ENCODE measurements at regions not wholly inside any gene's neighbourhood (a gene's known extent, or its start where the extent isn't known, plus 50 kb on each side); places are given as distances from the start of the nearest gene placed in this dataset.

- ATAC-seq (replicated peaks in 1 of 2), result no peak
- Mint-ChIP-seq H3K4me1 (ENCODE audit: low read depth) (peaks cover 40% of the 10 kb centered on the region), H3K4me3 (no peak overlapping the region), H3K36me3 (ENCODE audit: insufficient read depth in 2 of 2) (no peaks in the 10 kb centered on the region), H3K27ac (no peak overlapping the region), H3K27me3 (ENCODE audit: low read depth) (peaks cover 17% of the 10 kb centered on the region), H3K9me3 (no peaks in the 10 kb centered on the region)
- no peak for DNase-seq
Observed at GRCh38 chr11:95717314-95717713, 72.3 kb downstream of the FAM76B start.

- H3K27me3 Mint-ChIP-seq (ENCODE audit: low read depth), result peaks cover 13% of the 10 kb centered on the region
- H3K36me3 Mint-ChIP-seq (ENCODE audit: insufficient read depth in 2 of 2), result no peaks in the 10 kb centered on the region
- ATAC-seq (replicated peaks in 1 of 2) (peak in 1 of 2 donors; percentile 6), DNase-seq (no peak)
- H3K27ac Mint-ChIP-seq, result peak overlapping the region; percentile 10
- peak overlapping the region in 1 of 2 donors; percentile 51 for H3K4me3 Mint-ChIP-seq
- H3K9me3 Mint-ChIP-seq, result no peaks in the 10 kb centered on the region
- H3K4me1 Mint-ChIP-seq (ENCODE audit: low read depth), result peaks cover 51% of the 10 kb centered on the region
Observed at GRCh38 chr11:95716266-95716665, 73.3 kb downstream of the FAM76B start.

GRCh38 chr11:95715777-95716241, 73.8 kb downstream of the FAM76B start:
- no peaks in the 10 kb centered on the region for H3K36me3 Mint-ChIP-seq (ENCODE audit: insufficient read depth in 2 of 2)
- peaks cover 11% of the 10 kb centered on the region for H3K27me3 Mint-ChIP-seq (ENCODE audit: low read depth)
- no peak overlapping the region for H3K27ac Mint-ChIP-seq
- H3K9me3 Mint-ChIP-seq, result no peaks in the 10 kb centered on the region
- peak; percentile 56 to 69 for DNase-seq
- ATAC-seq (replicated peaks in 1 of 2), result peak; percentile 90
- peaks cover 56% of the 10 kb centered on the region for H3K4me1 Mint-ChIP-seq (ENCODE audit: low read depth)
- H3K4me3 Mint-ChIP-seq, result peak overlapping the region in 1 of 2 donors; percentile 60

- Mint-ChIP-seq H3K4me3 (peak overlapping the region; percentile 21 to 60), H3K27me3 (ENCODE audit: low read depth) (peaks cover 11% of the 10 kb centered on the region), H3K9me3 (no peaks in the 10 kb centered on the region), H3K36me3 (ENCODE audit: insufficient read depth in 2 of 2) (no peaks in the 10 kb centered on the region), H3K4me1 (ENCODE audit: low read depth) (peaks cover 52% of the 10 kb centered on the region), H3K27ac (no peak overlapping the region)
- ATAC-seq (replicated peaks in 1 of 2) (no peak), DNase-seq (no peak)
Observed at GRCh38 chr11:95714843-95715776, 74.5 kb downstream of the FAM76B start.

GRCh38 chr11:95713428-95713827, 76.2 kb downstream of the FAM76B start:
- ATAC-seq (replicated peaks in 1 of 2), result no peak
- Mint-ChIP-seq H3K27ac (no peak overlapping the region), H3K4me3 (no peak overlapping the region), H3K27me3 (ENCODE audit: low read depth) (peaks cover 11% of the 10 kb centered on the region), H3K4me1 (ENCODE audit: low read depth) (peaks cover 47% of the 10 kb centered on the region), H3K36me3 (ENCODE audit: insufficient read depth in 2 of 2) (no peaks in the 10 kb centered on the region), H3K9me3 (no peaks in the 10 kb centered on the region)
- no peak for DNase-seq

- ATAC-seq (replicated peaks in 1 of 2) (no peak), DNase-seq (no peak)
- Mint-ChIP-seq H3K4me3 (peak overlapping the region; percentile 16 to 37), H3K4me1 (ENCODE audit: low read depth) (peaks cover 47% of the 10 kb centered on the region), H3K9me3 (no peaks in the 10 kb centered on the region), H3K36me3 (ENCODE audit: insufficient read depth in 2 of 2) (no peaks in the 10 kb centered on the region), H3K27ac (peak overlapping the region; percentile 10), H3K27me3 (ENCODE audit: low read depth) (peaks cover 11% of the 10 kb centered on the region)
Observed at GRCh38 chr11:95711945-95712221, 77.7 kb downstream of the FAM76B start.

GRCh38 chr11:95711162-95711944, 78.2 kb downstream of the FAM76B start:
- DNase-seq (no peak), ATAC-seq (replicated peaks in 1 of 2) (peak; percentile 54 to 65)
- H3K9me3 Mint-ChIP-seq, result no peaks in the 10 kb centered on the region
- H3K4me3 Mint-ChIP-seq, result peak overlapping the region; percentile 16 to 37
- H3K27ac Mint-ChIP-seq, result peak overlapping the region; percentile 31
- H3K4me1 Mint-ChIP-seq (ENCODE audit: low read depth), result peaks cover 45% of the 10 kb centered on the region
- H3K27me3 Mint-ChIP-seq (ENCODE audit: low read depth), result peaks cover 11% of the 10 kb centered on the region
- H3K36me3 Mint-ChIP-seq (ENCODE audit: insufficient read depth in 2 of 2), result no peaks in the 10 kb centered on the region

GRCh38 chr11:95708681-95709080, 80.9 kb downstream of the FAM76B start:
- peaks cover under 1% of the 10 kb centered on the region for H3K27me3 Mint-ChIP-seq (ENCODE audit: low read depth)
- peaks cover 20% of the 10 kb centered on the region for H3K4me1 Mint-ChIP-seq (ENCODE audit: low read depth)
- no peak for DNase-seq
- no peak overlapping the region for H3K27ac Mint-ChIP-seq
- H3K36me3 Mint-ChIP-seq (ENCODE audit: insufficient read depth in 2 of 2), result no peaks in the 10 kb centered on the region
- H3K9me3 Mint-ChIP-seq, result no peaks in the 10 kb centered on the region
- no peak for ATAC-seq (replicated peaks in 1 of 2)
- H3K4me3 Mint-ChIP-seq, result no peak overlapping the region

GRCh38 chr11:95706974-95707387, 82.6 kb downstream of the FAM76B start:
- H3K27me3 Mint-ChIP-seq (ENCODE audit: low read depth), result no peaks in the 10 kb centered on the region
- H3K4me1 Mint-ChIP-seq (ENCODE audit: low read depth), result peaks cover 12% of the 10 kb centered on the region
- H3K36me3 Mint-ChIP-seq (ENCODE audit: insufficient read depth in 2 of 2), result no peaks in the 10 kb centered on the region
- H3K4me3 Mint-ChIP-seq, result no peak overlapping the region
- no peak for ATAC-seq (replicated peaks in 1 of 2)
- no peaks in the 10 kb centered on the region for H3K9me3 Mint-ChIP-seq
- DNase-seq, result no peak
- H3K27ac Mint-ChIP-seq, result no peak overlapping the region

GRCh38 chr11:95705485-95706124, 84.0 kb downstream of the FAM76B start:
- peak; percentile 86 to 89 for DNase-seq
- Mint-ChIP-seq H3K27me3 (ENCODE audit: low read depth) (no peaks in the 10 kb centered on the region), H3K36me3 (ENCODE audit: insufficient read depth in 2 of 2) (no peaks in the 10 kb centered on the region)

GRCh38 chr11:95704865-95705264, 84.7 kb downstream of the FAM76B start:
- no peak overlapping the region for H3K4me3 Mint-ChIP-seq
- DNase-seq, result no peak

More at GRCh38 chr11:95705485-95706124, 84.0 kb downstream of the FAM76B start:
- Mint-ChIP-seq H3K27ac (no peak overlapping the region), H3K4me3 (no peak overlapping the region), H3K9me3 (no peaks in the 10 kb centered on the region), H3K4me1 (ENCODE audit: low read depth) (peaks cover 11% of the 10 kb centered on the region)
- peak; percentile 81 to 86 for ATAC-seq (replicated peaks in 1 of 2)

GRCh38 chr11:95703049-95703448, 86.5 kb downstream of the FAM76B start:
- DNase-seq (peak in 1 of 2 donors; percentile 43), ATAC-seq (replicated peaks in 1 of 2) (peak; percentile 23 to 27)
- H3K27ac Mint-ChIP-seq, result peak overlapping the region; percentile 92
- no peaks in the 10 kb centered on the region for H3K27me3 Mint-ChIP-seq (ENCODE audit: low read depth)
- H3K9me3 Mint-ChIP-seq, result no peaks in the 10 kb centered on the region
- no peaks in the 10 kb centered on the region for H3K36me3 Mint-ChIP-seq (ENCODE audit: insufficient read depth in 2 of 2)
- peak overlapping the region in 1 of 2 donors; percentile 56 for H3K4me3 Mint-ChIP-seq
- peaks cover 37% of the 10 kb centered on the region for H3K4me1 Mint-ChIP-seq (ENCODE audit: low read depth)

More at GRCh38 chr11:95704865-95705264, 84.7 kb downstream of the FAM76B start:
- H3K27ac Mint-ChIP-seq, result no peak overlapping the region
- H3K27me3 Mint-ChIP-seq (ENCODE audit: low read depth), result no peaks in the 10 kb centered on the region
- H3K4me1 Mint-ChIP-seq (ENCODE audit: low read depth), result peaks cover 19% of the 10 kb centered on the region
- H3K36me3 Mint-ChIP-seq (ENCODE audit: insufficient read depth in 2 of 2), result no peaks in the 10 kb centered on the region
- H3K9me3 Mint-ChIP-seq, result no peaks in the 10 kb centered on the region
- no peak for ATAC-seq (replicated peaks in 1 of 2)

GRCh38 chr11:95702526-95702925, 87.1 kb downstream of the FAM76B start:
- no peak for ATAC-seq (replicated peaks in 1 of 2)

More at GRCh38 chr11:95702526-95702925, 87.1 kb downstream of the FAM76B start:
- Mint-ChIP-seq H3K36me3 (ENCODE audit: insufficient read depth in 2 of 2) (peaks cover 0 to 2% of the 10 kb centered on the region in 2 donors), H3K4me3 (peak overlapping the region in 1 of 2 donors; percentile 56), H3K4me1 (ENCODE audit: low read depth) (peaks cover 42% of the 10 kb centered on the region), H3K27ac (peak overlapping the region; percentile 92), H3K27me3 (ENCODE audit: low read depth) (no peaks in the 10 kb centered on the region), H3K9me3 (no peaks in the 10 kb centered on the region)
- no peak for DNase-seq
